Karpas-422 (cell line): ENCODE measurements at regions not wholly inside any gene's neighbourhood (a gene's known extent, or its start where the extent isn't known, plus 50 kb on each side); places are given as distances from the start of the nearest gene placed in this dataset.
"Not testable (repeated sequence)": the region's sequence is repeated elsewhere in the genome, so short reads cannot be mapped to it uniquely, and the experiment has no call there.

Experiments
- DNase-seq: peaks from one replicate; pipeline ENCODE4 v3.0.0-alpha.2; 2015
- H2AFZ ChIP-seq: fragments of 200-600 bp; sonication (generic); 2 replicates; pipeline ENCODE4 v1.6.1; 2014; ENCODE audit warnings: antibody characterized with exemption, low read length, mixed read lengths
- H3K27ac ChIP-seq: fragments of 200-600 bp; sonication (generic); 2 replicates; pipeline ENCODE4 v1.5.1; 2014; ENCODE audit warnings: mild to moderate bottlenecking, low read length, moderate library complexity
- H3K27me3 ChIP-seq: fragments of 200-600 bp; sonication (generic); 2 replicates; pipeline ENCODE4 v1.6.1; 2014; ENCODE audit warnings: low read length, mixed read lengths
- H3K36me3 ChIP-seq: fragments of 200-600 bp; sonication (generic); 2 replicates; pipeline ENCODE4 v1.6.1; 2014; ENCODE audit warnings: low read length, mixed read lengths; ENCODE audit not compliant: insufficient read depth
- H3K4me1 ChIP-seq: fragments of 200-600 bp; sonication (generic); 2 replicates; pipeline ENCODE4 v1.6.1; 2014; ENCODE audit warnings: mild to moderate bottlenecking, low read length, mixed read lengths
- H3K4me2 ChIP-seq: fragments of 200-600 bp; sonication (generic); 2 replicates; pipeline ENCODE4 v1.6.1; 2014; ENCODE audit warnings: low read length, low read depth, mild to moderate bottlenecking; ENCODE audit not compliant: poor library complexity, severe bottlenecking
- H3K4me3 ChIP-seq: fragments of 200-600 bp; sonication (generic); 2 replicates; pipeline ENCODE4 v1.5.1; 2014; ENCODE audit warnings: mild to moderate bottlenecking, antibody characterized with exemption, low read length, mixed read lengths
- H3K79me2 ChIP-seq: fragments of 200-600 bp; sonication (generic); 2 replicates; pipeline ENCODE4 v1.6.1; 2014; ENCODE audit warnings: mild to moderate bottlenecking, low read length, mixed read lengths
- H3K9ac ChIP-seq: fragments of 200-600 bp; sonication (generic); 2 replicates; pipeline ENCODE4 v1.6.0; 2014; ENCODE audit warnings: low read length
- H3K9me2 ChIP-seq: fragments of 200-600 bp; sonication (generic), shearing (Covaris generic); replicated peaks from 2 replicates; pipeline ENCODE4 v1.6.0; 2014; ENCODE audit warnings: mild to moderate bottlenecking, low read length, moderate library complexity; ENCODE audit not compliant: insufficient read depth
- H3K9me3 ChIP-seq: fragments of 300-700, 200-600 bp; sonication (generic); 2 replicates; pipeline ENCODE4 v1.6.1; 2014; ENCODE audit warnings: low read length, mixed read lengths
- H4K20me1 ChIP-seq: fragments of 200-600 bp; sonication (generic); 2 replicates; pipeline ENCODE4 v1.6.1; 2014; ENCODE audit warnings: mild to moderate bottlenecking, antibody characterized with exemption, low read length, low read depth; ENCODE audit not compliant: insufficient read depth

GRCh38 chr22:46043816-46044620 is 67.1 kb upstream of the WNT7B start:
- Histone ChIP-seq H3K27ac (no peak overlapping the region), H3K79me2 (no peaks in the 10 kb centered on the region), H3K4me1 (peaks cover 11% of the 10 kb centered on the region; the same call in 1 of the 2 replicates), H3K9me3 (no peaks in the 10 kb centered on the region), H3K4me2 (no peak overlapping the region), H4K20me1 (no peaks in the 10 kb centered on the region), H2AFZ (no peak overlapping the region), H3K36me3 (no peaks in the 10 kb centered on the region), H3K9me2 (no peaks in the 10 kb centered on the region), H3K4me3 (no peak overlapping the region), H3K27me3 (no peaks in the 10 kb centered on the region), H3K9ac (no peak overlapping the region)
- DNase-seq, result no peak

DNA sequence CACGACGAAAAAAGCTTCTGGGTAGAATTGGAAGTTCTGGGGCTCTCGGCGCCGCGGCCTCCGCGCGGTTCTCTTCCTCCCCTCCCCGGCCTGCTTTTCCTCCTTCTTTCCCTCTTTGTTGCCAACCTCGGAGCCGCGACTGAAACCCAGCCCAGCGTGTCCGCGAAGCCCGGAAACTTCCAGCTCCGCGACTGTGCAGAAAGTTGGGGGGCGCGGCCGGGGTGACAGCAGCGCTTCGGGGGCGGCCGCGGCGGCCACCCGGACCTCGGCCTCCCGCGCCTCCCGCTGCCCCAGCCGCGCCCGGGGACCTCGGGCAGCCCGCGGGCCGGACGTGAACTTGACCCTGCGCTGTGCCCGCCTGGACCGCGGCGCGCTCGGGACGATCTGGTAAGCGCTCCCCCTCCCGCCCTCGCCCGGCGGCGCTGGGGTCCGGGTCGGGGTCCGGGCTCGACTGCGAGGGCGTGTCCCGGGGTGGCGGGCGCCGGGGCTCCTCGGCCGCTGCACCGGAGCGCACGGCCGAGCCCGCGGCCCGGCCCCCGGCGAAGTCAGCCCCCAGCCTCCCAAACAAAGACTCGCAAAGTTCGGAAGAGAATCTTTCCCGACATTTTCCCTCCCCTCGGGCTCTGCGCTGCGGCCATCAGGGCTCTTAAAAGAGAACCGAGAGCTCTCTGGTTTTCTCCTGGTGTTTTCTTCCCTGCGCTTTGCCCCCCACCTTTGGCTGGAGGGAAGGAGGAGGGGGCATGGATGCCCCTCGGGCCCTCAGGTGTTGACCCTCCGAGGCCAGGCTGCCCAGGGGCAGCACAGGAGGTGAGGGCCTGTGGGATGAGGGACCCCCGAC is 67.9 kb upstream of the WNT7B start:
- Histone ChIP-seq H4K20me1 (no peaks in the 10 kb centered on the region), H3K9me2 (no peaks in the 10 kb centered on the region), H3K4me1 (peaks cover 11% of the 10 kb centered on the region; the same call in 1 of the 2 replicates), H3K27ac (no peak overlapping the region), H3K9me3 (no peaks in the 10 kb centered on the region), H3K27me3 (no peaks in the 10 kb centered on the region), H3K4me3 (no peak overlapping the region), H3K36me3 (no peaks in the 10 kb centered on the region), H3K9ac (no peak overlapping the region), H3K4me2 (no peak overlapping the region), H2AFZ (no peak overlapping the region), H3K79me2 (no peaks in the 10 kb centered on the region)
- DNase-seq, result no peak

DNA sequence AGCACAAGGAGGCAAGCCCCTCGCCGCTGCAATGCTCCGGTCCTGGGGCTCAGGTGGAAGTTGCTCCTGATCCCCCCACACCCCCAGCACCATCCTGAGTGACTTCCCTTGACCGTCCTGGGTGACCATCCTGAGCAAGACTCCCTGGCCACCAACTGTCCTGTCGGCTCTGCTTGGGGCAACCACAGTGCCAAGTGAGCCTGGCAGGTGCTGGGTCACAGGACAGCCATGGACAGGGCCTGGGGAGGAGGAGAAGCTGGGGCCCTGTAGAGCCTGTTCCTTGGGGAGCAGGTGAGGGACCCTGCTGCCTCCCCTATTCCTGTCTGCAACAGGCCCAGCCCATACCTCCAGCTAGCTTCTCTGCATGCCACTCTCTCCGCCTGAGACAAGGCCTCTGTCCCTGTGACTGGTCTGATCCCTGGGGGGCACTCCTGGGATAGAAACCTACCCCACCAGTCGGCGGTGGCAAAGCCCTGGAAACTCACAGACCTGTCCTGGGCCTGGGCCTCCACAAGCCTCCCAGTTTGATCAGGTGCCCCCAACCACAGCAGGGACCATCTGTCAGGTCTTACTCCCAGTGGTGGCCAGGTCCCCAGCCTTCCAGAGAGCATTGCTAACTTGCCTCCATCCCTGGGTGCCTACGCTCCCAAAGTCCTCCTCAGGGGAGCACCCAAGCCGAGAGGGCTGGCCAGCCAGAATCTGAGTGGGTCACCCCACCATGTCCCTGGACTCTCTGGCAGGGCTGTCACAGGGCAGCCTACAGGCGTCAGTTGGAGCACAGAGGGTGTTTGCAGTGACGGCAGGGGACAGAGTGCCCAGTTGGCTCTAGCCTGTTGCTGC is 68.7 kb upstream of the WNT7B start:
- Histone ChIP-seq H3K9me2 (no peaks in the 10 kb centered on the region), H3K27me3 (no peaks in the 10 kb centered on the region), H3K9ac (no peak overlapping the region), H3K36me3 (no peaks in the 10 kb centered on the region), H3K4me1 (peaks cover 10% of the 10 kb centered on the region; the same call in 1 of the 2 replicates), H3K4me3 (no peak overlapping the region), H3K79me2 (no peaks in the 10 kb centered on the region), H3K27ac (no peak overlapping the region), H4K20me1 (no peaks in the 10 kb centered on the region), H3K9me3 (no peaks in the 10 kb centered on the region), H2AFZ (no peak overlapping the region), H3K4me2 (no peak overlapping the region)
- no peak for DNase-seq

- no peak overlapping the region for H2AFZ ChIP-seq
- H3K9me2 ChIP-seq, result no peaks in the 10 kb centered on the region
- H3K9ac ChIP-seq, result no peak overlapping the region
- no peaks in the 10 kb centered on the region for H3K36me3 ChIP-seq
- H3K79me2 ChIP-seq, result no peaks in the 10 kb centered on the region
- H3K4me2 ChIP-seq, result no peak overlapping the region
- no peaks in the 10 kb centered on the region for H3K9me3 ChIP-seq
- no peak overlapping the region for H3K27ac ChIP-seq
- no peak for DNase-seq
- H3K4me3 ChIP-seq, result no peak overlapping the region
- no peaks in the 10 kb centered on the region for H4K20me1 ChIP-seq
- peaks cover 5% of the 10 kb centered on the region; the same call in 1 of the 2 replicates for H3K4me1 ChIP-seq
- no peaks in the 10 kb centered on the region for H3K27me3 ChIP-seq
These were observed 69.3 kb upstream of the WNT7B start for GRCh38 chr22:46046299-46046685.

DNA sequence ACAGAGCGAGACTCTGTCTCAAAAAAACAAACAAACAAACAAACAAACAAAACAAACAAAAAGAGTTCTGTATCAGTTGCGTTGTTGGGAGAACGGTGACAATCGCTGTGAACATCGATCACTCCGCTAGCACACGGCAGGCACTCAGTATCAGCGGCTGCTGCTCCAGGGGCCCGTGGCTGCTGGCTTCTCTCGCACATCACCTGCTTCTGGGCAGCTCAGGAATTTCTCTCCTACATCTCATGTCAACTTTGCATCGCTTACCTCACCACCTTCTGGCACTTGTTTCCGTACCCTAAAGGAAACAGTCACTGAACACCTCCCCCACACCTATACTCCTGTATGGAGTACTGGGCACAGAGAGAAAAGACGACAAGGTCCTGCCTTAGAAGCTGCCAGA is 70.3 kb upstream of the WNT7B start:
- H2AFZ ChIP-seq, result no peak overlapping the region
- no peak overlapping the region for H3K27ac ChIP-seq
- H3K27me3 ChIP-seq, result no peaks in the 10 kb centered on the region
- H3K9me3 ChIP-seq, result no peaks in the 10 kb centered on the region
- H3K79me2 ChIP-seq, result no peaks in the 10 kb centered on the region
- no peaks in the 10 kb centered on the region for H3K9me2 ChIP-seq
- no peaks in the 10 kb centered on the region for H4K20me1 ChIP-seq
- no peak overlapping the region for H3K9ac ChIP-seq
- peaks cover 5% of the 10 kb centered on the region for H3K4me1 ChIP-seq
- H3K36me3 ChIP-seq, result no peaks in the 10 kb centered on the region
- no peak overlapping the region for H3K4me2 ChIP-seq
- DNase-seq, result no peak
- H3K4me3 ChIP-seq, result no peak overlapping the region

DNA sequence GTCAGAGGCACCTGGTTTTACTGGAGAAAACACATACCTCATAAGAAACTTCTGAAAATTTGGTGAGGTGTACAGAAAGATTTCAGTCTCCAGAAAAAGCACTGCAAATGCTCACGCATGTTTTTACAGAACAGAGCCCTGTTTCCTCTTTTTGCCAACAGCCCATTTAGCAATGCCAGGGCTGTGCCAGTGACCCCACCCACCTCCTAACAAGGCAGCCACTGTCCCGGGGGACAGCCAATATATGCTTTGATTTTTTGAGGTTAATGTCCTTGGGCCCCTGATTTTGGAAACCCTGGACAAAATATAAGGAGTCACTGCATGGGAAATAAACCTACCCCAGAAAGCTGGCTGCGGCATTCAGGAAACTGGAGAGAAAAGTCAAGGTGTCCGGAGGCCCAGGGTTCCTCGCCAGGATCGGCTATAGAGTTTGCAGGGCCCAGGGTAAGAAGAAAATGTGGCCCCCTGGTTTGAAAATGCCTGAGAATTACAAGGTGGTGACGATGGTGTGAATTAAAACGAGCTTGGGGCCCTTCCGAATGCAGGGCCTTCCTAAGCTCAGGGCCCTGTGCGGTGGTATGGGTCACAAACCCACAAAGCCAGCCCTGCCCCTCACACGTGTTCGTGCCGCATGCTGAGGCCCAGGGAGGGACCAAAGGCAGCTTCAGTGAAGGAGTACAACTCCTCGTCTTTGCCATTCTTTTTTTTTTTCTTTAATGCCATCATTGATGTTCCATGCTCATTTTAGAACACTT is 71.1 kb upstream of the WNT7B start:
- Histone ChIP-seq H3K9me3 (no peaks in the 10 kb centered on the region), H3K27me3 (no peaks in the 10 kb centered on the region), H3K4me3 (no peak overlapping the region), H3K4me1 (peaks cover 13% of the 10 kb centered on the region), H3K27ac (no peak overlapping the region), H2AFZ (no peak overlapping the region), H3K9me2 (no peaks in the 10 kb centered on the region), H4K20me1 (no peaks in the 10 kb centered on the region), H3K36me3 (no peaks in the 10 kb centered on the region), H3K9ac (no peak overlapping the region), H3K79me2 (no peaks in the 10 kb centered on the region), H3K4me2 (no peak overlapping the region)
- DNase-seq, result no peak

- not testable (repeated sequence) for H3K9ac ChIP-seq, H3K36me3 ChIP-seq, H3K9me2 ChIP-seq, H4K20me1 ChIP-seq, H3K79me2 ChIP-seq, H3K4me2 ChIP-seq, DNase-seq, H2AFZ ChIP-seq, H3K27ac ChIP-seq, H3K4me3 ChIP-seq, H3K27me3 ChIP-seq, H3K9me3 ChIP-seq
- peaks cover 18% of the 10 kb centered on the region for H3K4me1 ChIP-seq
These were observed 71.7 kb upstream of the WNT7B start for GRCh38 chr22:46048661-46049060.
